SK-MEL-5 (cell line): ENCODE measurements at regions not wholly inside any gene's neighbourhood (a gene's known extent, or its start where the extent isn't known, plus 50 kb on each side); places are given as distances from the start of the nearest gene placed in this dataset.
"Not testable (repeated sequence)": the region's sequence is repeated elsewhere in the genome, so short reads cannot be mapped to it uniquely, and the experiment has no call there.

Experiments used
- DNase-seq: peaks from one replicate; pipeline ENCODE4 v3.0.0-alpha.2; 2016; ENCODE audit warnings: low read depth, low spot score
- in situ Hi-C: cut with HindIII; loops from 2 replicates; pipeline ENCODE4 v1.10.0; 2016; ENCODE audit warnings: low sequenced_read_pairs, high pct_unique_total_duplicates, low pct_unique_long_range_greater_than_20kb

- DNase-seq: no peak
- in situ Hi-C loops: no loop called here
These were observed 269.6 kb upstream of the AMIGO2 start for GRCh38 chr12:47349137-47350061.

- no peak for DNase-seq
- in situ Hi-C loops: no loop called here
These were observed 268.4 kb upstream of the AMIGO2 start for GRCh38 chr12:47348206-47348605.

DNA sequence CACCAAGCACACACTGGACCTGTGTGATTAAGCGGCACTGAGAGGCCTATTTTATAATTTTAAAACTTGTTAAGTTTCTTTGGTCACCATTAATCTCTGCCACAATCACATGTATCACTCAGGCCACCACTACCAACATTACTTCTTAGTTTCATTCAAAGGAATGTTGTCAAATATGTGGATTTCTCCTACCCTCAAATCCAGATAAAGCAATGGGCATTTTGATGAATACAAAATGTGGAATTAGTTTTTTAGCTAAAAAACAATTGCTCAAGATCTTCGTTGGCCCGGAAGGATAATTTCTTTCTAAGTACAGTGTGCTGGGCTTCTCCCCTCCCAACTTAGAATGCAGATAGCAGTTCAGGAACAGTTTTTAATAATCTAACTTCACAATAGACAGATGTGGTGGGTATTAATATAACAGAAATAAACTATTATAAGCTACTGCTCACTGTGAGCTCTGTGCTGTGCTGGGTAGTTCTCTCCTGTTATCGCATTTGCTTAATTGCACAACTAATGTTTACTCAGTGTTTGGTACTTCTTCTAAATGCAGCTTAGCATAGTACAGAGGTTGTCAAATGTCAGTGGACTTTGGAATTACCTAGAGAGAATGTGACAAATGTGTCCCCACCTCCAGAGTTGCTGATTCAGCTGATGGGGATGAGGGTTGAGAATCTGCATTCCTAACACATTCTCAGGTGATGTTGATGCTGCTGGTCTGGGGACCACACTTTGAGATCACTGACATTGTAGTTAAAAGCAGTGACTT, 266.7 kb upstream of the AMIGO2 start:
- in situ Hi-C loops: no loop called here
- no peak for DNase-seq

GRCh38 chr12:47343684-47344567, 264.2 kb upstream of the AMIGO2 start:
- in situ Hi-C loops: no loop called here
- DNase-seq: no peak

DNA sequence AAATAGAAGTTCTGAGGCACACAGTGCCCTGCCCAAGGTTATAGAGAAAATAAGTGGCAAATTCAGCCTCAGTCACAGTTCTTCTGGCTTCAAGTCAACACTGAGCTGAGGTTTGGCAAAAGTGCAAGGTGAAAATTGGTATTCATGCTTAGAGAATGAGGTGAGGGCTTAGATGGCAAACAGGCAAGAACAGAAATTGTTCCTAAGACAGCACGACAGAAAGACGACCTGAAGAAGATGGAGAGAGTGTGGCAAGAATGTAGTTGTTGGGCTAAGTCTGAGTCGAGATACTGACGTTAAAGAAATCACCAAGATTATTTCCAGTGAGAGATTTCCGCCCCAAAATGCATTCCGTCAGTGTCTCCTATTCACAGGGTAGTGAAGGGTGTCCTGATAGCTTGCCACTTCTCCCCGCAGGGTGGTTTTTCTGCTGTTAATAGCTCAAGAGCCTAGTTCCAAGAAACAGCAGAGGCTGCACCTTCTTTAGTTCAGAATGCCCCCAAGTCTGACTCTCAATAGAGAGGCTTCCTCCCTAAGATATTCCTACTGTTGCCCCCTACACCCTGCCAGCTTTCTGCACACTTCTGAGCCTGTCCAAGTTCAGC, 260.8 kb upstream of the AMIGO2 start:
- DNase-seq: no peak
- in situ Hi-C loops: no loop called here

DNA sequence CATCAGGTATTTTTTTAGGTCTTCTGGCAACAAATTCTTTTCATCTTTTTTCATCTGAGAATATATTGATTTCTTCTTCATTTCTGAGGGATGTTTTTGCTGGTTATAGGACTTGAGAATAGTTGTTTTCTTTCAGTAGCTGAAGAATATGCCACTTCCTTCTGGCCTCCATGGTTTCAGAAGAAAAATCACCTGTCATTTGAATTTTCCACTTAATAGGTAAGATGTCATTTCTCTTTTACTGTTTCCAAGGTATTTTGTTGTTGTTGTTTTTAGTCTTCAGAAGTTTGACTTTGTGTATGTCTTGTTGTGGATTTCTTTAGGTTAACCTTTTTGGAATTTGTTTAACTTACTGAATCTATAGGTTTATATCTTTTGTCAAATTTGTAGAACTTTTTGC, 257.8 kb upstream of the AMIGO2 start:
- in situ Hi-C loops: no loop called here
- no peak for DNase-seq

DNA sequence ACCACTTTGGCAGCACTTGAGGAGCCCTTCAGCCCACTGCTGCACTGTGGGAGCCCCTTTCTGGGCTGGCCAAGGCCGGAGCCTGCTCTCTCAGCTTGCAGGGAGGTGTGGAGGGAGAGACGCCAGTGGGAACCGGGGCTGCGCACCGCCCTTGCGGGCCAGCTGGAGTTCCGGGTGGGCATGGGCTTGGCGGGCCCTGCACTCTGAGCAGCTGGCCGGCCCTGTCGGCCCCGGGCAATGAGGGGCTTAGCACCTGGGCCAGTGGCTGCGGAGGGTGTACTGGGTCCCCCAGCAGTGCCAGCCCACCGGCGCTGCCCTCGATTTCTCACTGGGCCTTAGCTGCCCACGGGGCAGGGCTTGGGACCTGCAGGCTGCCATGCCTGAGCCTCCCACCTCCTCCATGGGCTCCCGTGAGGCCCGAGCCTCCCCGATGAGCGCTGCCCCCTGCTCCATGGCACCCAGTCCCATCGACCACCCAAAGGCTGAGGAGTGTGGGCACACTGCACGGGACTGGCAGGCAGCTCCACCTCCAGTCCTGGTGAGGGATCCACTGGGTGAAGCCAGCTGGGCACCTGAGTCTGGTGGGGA, 253.6 kb upstream of the AMIGO2 start:
- in situ Hi-C loops, DNase-seq: not testable (repeated sequence)

- no peak for DNase-seq
- in situ Hi-C loops: no loop called here
These were observed 249.2 kb upstream of the AMIGO2 start for GRCh38 chr12:47328831-47329545.

DNA sequence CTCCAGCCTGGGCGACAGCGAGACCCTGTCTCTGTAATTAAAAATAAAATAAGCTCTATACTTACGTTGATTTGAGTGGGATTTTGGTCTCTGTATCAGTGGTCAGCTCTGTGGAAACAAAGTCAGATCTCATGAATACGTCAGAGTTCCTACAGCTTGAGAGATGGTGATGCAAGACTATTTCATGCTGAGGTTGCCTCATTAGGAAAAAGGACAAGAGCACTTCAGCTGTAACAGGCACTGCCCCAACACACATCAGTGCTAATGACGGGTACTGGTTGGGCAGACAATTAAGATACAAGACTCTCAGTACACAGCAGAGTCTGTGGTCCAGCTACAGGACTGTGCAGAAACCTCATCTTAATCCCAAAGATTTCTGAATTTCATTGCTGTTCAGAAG, 246.4 kb upstream of the AMIGO2 start:
- no peak for DNase-seq
- in situ Hi-C loops: no loop called here

DNA sequence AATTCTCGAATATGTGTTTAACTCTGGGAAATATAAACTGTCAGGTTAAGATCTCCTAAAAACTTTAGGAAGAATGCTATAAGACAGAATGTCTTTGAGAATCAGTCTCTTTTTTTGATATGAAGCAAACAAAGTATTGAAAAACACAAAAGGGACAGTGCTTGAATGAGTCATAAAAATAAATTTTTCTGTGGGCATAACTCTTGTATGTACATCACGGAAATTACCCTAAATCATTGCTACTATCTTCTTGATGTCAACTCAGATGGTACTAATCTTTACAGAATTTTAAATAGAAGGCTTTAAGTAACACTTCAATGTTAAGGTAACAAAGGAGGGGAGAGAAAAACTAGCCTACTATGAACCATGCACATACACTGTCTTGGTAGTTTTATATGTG, 244.0 kb upstream of the AMIGO2 start:
- in situ Hi-C loops: no loop called here
- DNase-seq: no peak

DNA sequence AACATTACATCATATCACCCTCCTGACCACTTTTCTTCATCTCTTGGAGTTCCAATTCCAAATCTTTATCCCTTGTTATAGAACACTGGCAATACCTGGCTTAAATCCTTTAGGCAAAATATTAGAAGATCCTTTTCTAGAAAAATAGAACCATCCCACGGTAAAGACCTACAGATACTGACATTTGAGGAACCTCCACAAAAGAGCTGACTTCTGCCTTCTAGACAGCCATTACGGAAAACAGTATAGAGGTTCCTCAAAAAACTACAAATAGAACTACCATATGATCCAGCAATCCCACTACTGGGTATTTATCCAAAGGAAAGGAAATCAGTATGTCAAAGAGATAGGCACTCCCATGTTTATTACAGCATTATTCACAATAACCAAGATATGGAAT, 241.7 kb upstream of the AMIGO2 start:
- in situ Hi-C loops: no loop called here

GRCh38 chr12:47319746-47320145, 240.0 kb upstream of the AMIGO2 start:
- DNase-seq: no peak
- in situ Hi-C loops: no loop called here

More for the DNA sequence above, 241.7 kb upstream of the AMIGO2 start:
- DNase-seq: no peak

GRCh38 chr12:47318963-47319362, 239.2 kb upstream of the AMIGO2 start:
- in situ Hi-C loops: no loop called here
- no peak for DNase-seq

DNA sequence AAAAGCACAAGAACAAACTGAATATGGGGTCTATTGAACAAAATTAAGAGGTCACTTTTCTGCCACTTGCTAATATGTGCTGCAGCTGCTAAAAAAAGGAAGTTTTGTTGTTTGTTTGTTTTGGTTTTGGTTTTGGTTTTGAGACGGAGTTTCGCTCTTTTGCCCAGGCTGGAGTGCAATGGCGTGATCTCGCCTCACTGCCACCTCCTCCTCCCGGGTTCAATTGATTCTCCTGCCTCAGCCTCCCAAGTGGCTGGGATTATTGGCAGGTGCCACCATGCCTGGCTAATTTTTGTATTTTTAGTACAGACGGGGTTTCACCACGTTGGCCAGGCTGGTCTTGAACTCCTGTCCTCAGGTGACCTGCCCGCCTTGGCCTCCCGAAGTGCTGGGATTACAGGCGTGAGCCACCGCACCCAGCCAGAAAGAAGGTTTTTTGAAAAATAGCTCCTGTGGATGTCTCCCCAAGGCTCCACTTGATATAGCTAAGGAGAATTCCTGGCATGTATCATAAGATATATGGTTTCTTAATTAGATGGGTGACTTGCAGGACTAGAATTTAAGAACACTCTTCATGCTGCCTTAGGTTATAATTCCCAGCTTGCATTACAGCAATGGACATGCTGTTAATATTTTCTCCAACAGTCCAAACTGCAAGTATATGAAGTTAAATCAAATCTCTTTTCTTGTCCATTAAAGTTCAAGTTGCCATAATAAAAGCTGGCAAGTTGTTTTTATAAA, 237.6 kb upstream of the AMIGO2 start:
- in situ Hi-C loops: no loop called here
- no peak for DNase-seq

GRCh38 chr12:47316609-47317049, 236.9 kb upstream of the AMIGO2 start:
- in situ Hi-C loops: no loop called here
- DNase-seq: no peak

DNA sequence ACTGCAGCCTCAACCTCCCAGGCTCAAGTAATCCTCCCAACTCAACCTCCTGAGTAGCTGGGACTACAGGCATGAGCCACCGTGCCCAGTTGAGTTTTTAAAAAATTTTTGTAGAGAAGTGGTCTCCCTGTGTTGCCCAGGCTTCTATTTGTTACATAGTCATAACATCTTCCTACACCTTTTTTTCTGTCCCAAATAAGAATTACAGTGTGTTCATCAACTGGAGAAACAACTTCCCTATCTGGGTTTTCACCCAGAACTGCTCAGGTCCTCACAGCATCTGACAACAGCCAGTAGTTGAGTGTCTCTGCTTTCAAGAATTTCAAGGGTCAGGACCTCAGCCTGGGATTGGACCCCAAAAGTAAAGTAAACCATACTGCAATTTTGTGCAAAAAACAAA, 235.2 kb upstream of the AMIGO2 start:
- in situ Hi-C loops: no loop called here

More for the DNA sequence above, 235.2 kb upstream of the AMIGO2 start:
- no peak for DNase-seq
